OCI-LY7 (cell line): ENCODE measurements at regions not wholly inside any gene's neighbourhood (a gene's known extent, or its start where the extent isn't known, plus 50 kb on each side); places are given as distances from the start of the nearest gene placed in this dataset.

Experiments
- BruUV-seq: library from RNA; stranded (reverse); fragments of 400-500 nt; replicated peaks from 2 replicates; lab custom pipeline; 2021; lab: Mats Ljungman, UMichigan
- CTCF ChIA-PET: fragments of 300-600 bp; sonication (Branson Sonifier 250); formaldehyde crosslinking; loops from one replicate; lab custom pipeline; 2022; ENCODE audit warnings: antibody characterized with exemption; ENCODE audit not compliant: unreplicated experiment; lab: Charles Lee
- POLR2A ChIA-PET: fragments of 300-600 bp; sonication (Branson Sonifier 250); formaldehyde crosslinking; loops from one replicate; lab custom pipeline; 2022; ENCODE audit warnings: antibody characterized with exemption; lab: Charles Lee
- DNase-seq: peaks from one replicate; pipeline ENCODE4 v3.0.0-alpha.2; 2015; ENCODE audit warnings: low spot score
- H2AFZ ChIP-seq: fragments of 200-600 bp; sonication (generic), shearing (Covaris generic); 2 replicates; pipeline ENCODE4 v1.6.1; 2014; ENCODE audit warnings: mild to moderate bottlenecking, antibody characterized with exemption, low read length, moderate library complexity
- H3K27ac ChIP-seq: fragments of 200-600 bp; sonication (generic); 2 replicates; pipeline ENCODE4 v1.5.1; 2014; ENCODE audit warnings: mixed run types, low read depth, mild to moderate bottlenecking, moderate library complexity, low read length, inconsistent platforms; ENCODE audit not compliant: poor library complexity, severe bottlenecking
- H3K36me3 ChIP-seq: fragments of 200-600 bp; sonication (generic); 2 replicates; pipeline ENCODE4 v1.6.1; 2014; ENCODE audit warnings: mild to moderate bottlenecking, antibody characterized with exemption, low read length, moderate library complexity, mixed read lengths; ENCODE audit not compliant: insufficient read depth
- H3K4me1 ChIP-seq: fragments of 200-600 bp; sonication (generic); 2 replicates; pipeline ENCODE4 v1.5.1; 2014; ENCODE audit warnings: mild to moderate bottlenecking, low read length; ENCODE audit not compliant: insufficient read depth, poor library complexity, severe bottlenecking
- H3K4me2 ChIP-seq: fragments of 200-600 bp; sonication (generic); 2 replicates; pipeline ENCODE4 v1.6.1; 2014; ENCODE audit warnings: mild to moderate bottlenecking, low read length
- H3K4me3 ChIP-seq: fragments of 200-600 bp; sonication (generic); 2 replicates; pipeline ENCODE4 v1.5.1; 2014; ENCODE audit warnings: mild to moderate bottlenecking, low read depth, low read length; ENCODE audit not compliant: poor library complexity, severe bottlenecking
- H3K79me2 ChIP-seq: fragments of 200-600 bp; sonication (generic); 2 replicates; pipeline ENCODE4 v1.6.1; 2016; ENCODE audit warnings: low read depth, mild to moderate bottlenecking, low read length, moderate library complexity, mixed read lengths; ENCODE audit not compliant: insufficient read depth
- H3K9me2 ChIP-seq: fragments of 200-600 bp; sonication (generic); 2 replicates; pipeline ENCODE4 v1.6.1; 2016; ENCODE audit warnings: mild to moderate bottlenecking, low read length, mixed read lengths; ENCODE audit not compliant: insufficient read depth
- H3K9me3 ChIP-seq: fragments of 200-600 bp; sonication (generic); 2 replicates; pipeline ENCODE4 v1.6.1; 2014; ENCODE audit warnings: mild to moderate bottlenecking, mixed run types, low read length, mixed read lengths
- H4K20me1 ChIP-seq: fragments of 200-600 bp; sonication (generic); 2 replicates; pipeline ENCODE4 v1.6.1; 2014; ENCODE audit warnings: mild to moderate bottlenecking, antibody characterized with exemption, low read length, moderate library complexity, mixed read lengths; ENCODE audit not compliant: insufficient read depth
- EZH2phosphoT487 ChIP-seq: fragments of 200-600 bp; sonication (generic); IDR thresholded peaks from 2 replicates; pipeline ENCODE4 v1.6.1; 2018; ENCODE audit warnings: low read depth, borderline replicate concordance, mild to moderate bottlenecking, mixed run types, antibody characterized with exemption, low read length, moderate library complexity, mixed read lengths
- intact Hi-C: fragments of 100-400 bp; cut with micrococcal nuclease; formaldehyde crosslinking; loops from one replicate; pipeline ENCODE4 v1.10.0; 2022; ENCODE audit not compliant: unreplicated experiment
- TF ChIP-seq, protein P1 (sequence below): fragments of 200-600 bp; sonication (generic); conservative IDR thresholded peaks from 2 replicates; pipeline ENCODE4 v1.5.1; 2014; ENCODE audit warnings: mild to moderate bottlenecking, antibody characterized with exemption, low read length, moderate library complexity, mixed read lengths

DNA sequence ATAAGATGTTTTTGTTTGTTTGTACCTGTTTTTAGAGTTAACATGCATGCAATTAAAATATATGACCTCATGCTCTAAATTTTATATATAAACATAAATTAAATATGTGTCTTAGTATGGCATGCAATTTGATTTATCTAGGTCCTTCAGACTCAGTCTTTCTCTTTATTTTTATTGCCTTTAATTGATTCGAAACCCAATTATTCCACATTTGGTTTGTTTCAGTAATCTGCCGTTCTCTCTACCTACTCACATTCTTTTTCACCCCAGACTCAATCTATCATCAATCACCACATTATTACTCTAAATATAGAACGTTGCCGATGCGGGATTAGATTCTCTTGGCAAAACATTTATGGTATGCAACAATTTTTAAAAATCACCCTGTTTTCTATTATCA, 1492.8 kb downstream of the RAPGEF2 start:
- TF ChIP-seq, protein P1, sequence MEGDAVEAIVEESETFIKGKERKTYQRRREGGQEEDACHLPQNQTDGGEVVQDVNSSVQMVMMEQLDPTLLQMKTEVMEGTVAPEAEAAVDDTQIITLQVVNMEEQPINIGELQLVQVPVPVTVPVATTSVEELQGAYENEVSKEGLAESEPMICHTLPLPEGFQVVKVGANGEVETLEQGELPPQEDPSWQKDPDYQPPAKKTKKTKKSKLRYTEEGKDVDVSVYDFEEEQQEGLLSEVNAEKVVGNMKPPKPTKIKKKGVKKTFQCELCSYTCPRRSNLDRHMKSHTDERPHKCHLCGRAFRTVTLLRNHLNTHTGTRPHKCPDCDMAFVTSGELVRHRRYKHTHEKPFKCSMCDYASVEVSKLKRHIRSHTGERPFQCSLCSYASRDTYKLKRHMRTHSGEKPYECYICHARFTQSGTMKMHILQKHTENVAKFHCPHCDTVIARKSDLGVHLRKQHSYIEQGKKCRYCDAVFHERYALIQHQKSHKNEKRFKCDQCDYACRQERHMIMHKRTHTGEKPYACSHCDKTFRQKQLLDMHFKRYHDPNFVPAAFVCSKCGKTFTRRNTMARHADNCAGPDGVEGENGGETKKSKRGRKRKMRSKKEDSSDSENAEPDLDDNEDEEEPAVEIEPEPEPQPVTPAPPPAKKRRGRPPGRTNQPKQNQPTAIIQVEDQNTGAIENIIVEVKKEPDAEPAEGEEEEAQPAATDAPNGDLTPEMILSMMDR: no peak
- TF ChIP-seq EZH2phosphoT487: no peak
- Histone ChIP-seq H2AFZ (no peak overlapping the region), H3K4me1 (no peaks in the 10 kb centered on the region), H3K4me2 (no peak overlapping the region), H4K20me1 (no peaks in the 10 kb centered on the region), H3K9me2 (no peaks in the 10 kb centered on the region), H3K36me3 (no peaks in the 10 kb centered on the region), H3K79me2 (no peaks in the 10 kb centered on the region), H3K4me3 (no peak overlapping the region), H3K9me3 (no peaks in the 10 kb centered on the region), H3K27ac (no peak overlapping the region)
- no TSS peak for BruUV-seq
- CTCF ChIA-PET: no interaction called here
- DNase-seq: no peak
- intact Hi-C loops: no loop called here
- POLR2A ChIA-PET: no interaction called here

DNA sequence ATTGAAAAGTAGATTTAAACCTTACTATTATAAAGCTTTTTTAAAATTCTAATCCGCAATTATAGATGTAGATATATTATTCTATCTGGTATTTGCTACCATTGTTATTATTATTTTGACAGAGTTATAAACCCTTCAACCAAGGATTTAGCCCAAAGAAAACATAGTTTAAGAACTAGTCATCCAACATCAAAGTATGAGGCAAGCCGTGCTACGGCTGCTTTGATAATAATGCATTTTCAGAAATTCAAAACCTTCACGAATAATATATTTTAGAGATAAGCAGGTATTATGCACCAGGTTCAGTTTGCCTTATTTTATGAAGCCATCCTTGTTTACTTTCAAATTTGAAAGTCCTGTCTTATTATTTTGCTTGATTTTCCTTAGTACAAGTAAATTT, 1501.7 kb downstream of the RAPGEF2 start:
- H3K36me3 ChIP-seq: no peaks in the 10 kb centered on the region
- no peak overlapping the region for H2AFZ ChIP-seq
- H3K27ac ChIP-seq: no peak overlapping the region
- TF ChIP-seq, protein P1: no peak
- TF ChIP-seq EZH2phosphoT487: no peak
- POLR2A ChIA-PET: interaction anchor here (0.5 kb wide), 1 partner anchor 27 kb away, joined by 5 read pairs; no protein-coding TSS in a partner anchor
- no peaks in the 10 kb centered on the region for H3K4me1 ChIP-seq
- no peaks in the 10 kb centered on the region for H3K9me3 ChIP-seq
- intact Hi-C loops: no loop called here
- H4K20me1 ChIP-seq: no peaks in the 10 kb centered on the region
- CTCF ChIA-PET: no interaction called here
- no peaks in the 10 kb centered on the region; the same call in 1 of the 2 replicates for H3K9me2 ChIP-seq
- no peak overlapping the region for H3K4me2 ChIP-seq
- H3K79me2 ChIP-seq: no peaks in the 10 kb centered on the region
- H3K4me3 ChIP-seq: no peak overlapping the region
- no TSS peak for BruUV-seq
- DNase-seq: no peak

DNA sequence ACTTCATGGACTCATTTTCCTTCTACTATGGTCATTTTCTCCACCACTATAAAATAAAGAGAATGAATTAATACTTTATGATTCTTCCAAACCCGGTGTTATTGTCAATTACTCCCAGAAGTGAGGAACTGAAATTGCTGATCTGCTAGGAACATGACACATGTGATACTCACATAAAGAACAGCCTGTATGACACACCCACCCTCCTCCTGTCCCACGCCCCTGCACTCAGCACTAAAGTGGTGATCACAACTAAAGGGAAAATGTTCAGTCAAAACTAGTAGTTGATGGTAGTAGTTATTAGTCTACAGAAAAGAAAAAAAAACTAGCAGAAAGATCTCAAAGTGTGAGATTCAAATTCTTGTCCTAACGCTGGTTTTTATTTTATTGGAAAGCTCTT, 1508.3 kb downstream of the RAPGEF2 start:
- Histone ChIP-seq H3K4me2 (no peak overlapping the region), H3K4me1 (no peaks in the 10 kb centered on the region), H3K4me3 (no peak overlapping the region), H2AFZ (no peak overlapping the region), H3K36me3 (no peaks in the 10 kb centered on the region), H3K9me2 (no peaks in the 10 kb centered on the region), H4K20me1 (no peaks in the 10 kb centered on the region), H3K79me2 (no peaks in the 10 kb centered on the region), H3K27ac (no peak overlapping the region), H3K9me3 (no peaks in the 10 kb centered on the region)
- ChIA-PET CTCF (no interaction called here), POLR2A (no interaction called here)
- intact Hi-C loops: no loop called here
- BruUV-seq: no TSS peak
- TF ChIP-seq, protein P1: no peak
- no peak for TF ChIP-seq EZH2phosphoT487
- no peak for DNase-seq
